Smooth muscle cell (in vitro differentiated cells): ENCODE measurements at regions not wholly inside any gene's neighbourhood (a gene's known extent, or its start where the extent isn't known, plus 50 kb on each side); places are given as distances from the start of the nearest gene placed in this dataset.
A peak's percentile ranks its signal among the peaks of the same experiment; 100 is the strongest.

ENCODE experiments used
- DNase-seq: peaks from one replicate; lab custom pipeline; 2025; ENCODE audit not compliant: unreplicated experiment; lab: John Stamatoyannopoulos, UW
- H2AFZ ChIP-seq: fragments of 200-600 bp; sonication (generic); 2 replicates; pipeline ENCODE4 v1.6.0; 2016; ENCODE audit warnings: antibody characterized with exemption, low read depth, mild to moderate bottlenecking
- H3F3A ChIP-seq: fragments of 200-600 bp; sonication (generic); 2 replicates; pipeline ENCODE4 v1.6.0; 2017; ENCODE audit warnings: antibody characterized with exemption, low read depth
- H3K27ac ChIP-seq: fragments of 200-600 bp; sonication (generic); 2 replicates; pipeline ENCODE4 v1.5.1; 2016; ENCODE audit warnings: low read depth, mild to moderate bottlenecking
- H3K27me3 ChIP-seq: fragments of 200-600 bp; sonication (generic); 2 replicates; pipeline ENCODE4 v1.6.1; 2016; ENCODE audit warnings: low read depth, mild to moderate bottlenecking
- H3K36me3 ChIP-seq: fragments of 200-600 bp; sonication (generic); 2 replicates; pipeline ENCODE4 v1.5.1; 2016; ENCODE audit warnings: low read depth
- H3K4me1 ChIP-seq: fragments of 200-600 bp; sonication (generic); 2 replicates; pipeline ENCODE4 v1.5.1; 2016; ENCODE audit warnings: low read depth
- H3K4me2 ChIP-seq: fragments of 200-600 bp; sonication (generic); 2 replicates; pipeline ENCODE4 v1.6.0; 2016; ENCODE audit warnings: mild to moderate bottlenecking
- H3K4me3 ChIP-seq: fragments of 200-600 bp; sonication (generic); 2 replicates; pipeline ENCODE4 v1.5.1; 2016; ENCODE audit warnings: mild to moderate bottlenecking
- H3K79me2 ChIP-seq: fragments of 200-600 bp; sonication (generic); 2 replicates; pipeline ENCODE4 v1.6.0; 2016; ENCODE audit warnings: low read depth, mild to moderate bottlenecking
- H3K9ac ChIP-seq: fragments of 200-600 bp; sonication (generic); 2 replicates; pipeline ENCODE4 v1.6.0; 2016; ENCODE audit warnings: low read depth
- H3K9me3 ChIP-seq: fragments of 200-600 bp; sonication (generic); replicated peaks from 2 replicates; pipeline ENCODE4 v1.5.1; 2016; ENCODE audit warnings: low read depth
- H4K20me1 ChIP-seq: fragments of 200-600 bp; sonication (generic); 2 replicates; pipeline ENCODE4 v1.6.0; 2016; ENCODE audit warnings: low read depth
- WGBS: methylation state at CpG from one replicate; pipeline ENCODE4 v1.1.7; 2016; ENCODE audit warnings: low lambda C conversion rate; 5-methylcytosine and 5-hydroxymethylcytosine counted together
- TF ChIP-seq, protein P1 (sequence below): fragments of 200-600 bp; sonication (generic); IDR thresholded peaks from 2 replicates; pipeline ENCODE4 v1.5.1; 2017; ENCODE audit warnings: borderline replicate concordance, mild to moderate bottlenecking, antibody characterized with exemption; ENCODE audit not compliant: insufficient read depth, poor library complexity, severe bottlenecking

DNA sequence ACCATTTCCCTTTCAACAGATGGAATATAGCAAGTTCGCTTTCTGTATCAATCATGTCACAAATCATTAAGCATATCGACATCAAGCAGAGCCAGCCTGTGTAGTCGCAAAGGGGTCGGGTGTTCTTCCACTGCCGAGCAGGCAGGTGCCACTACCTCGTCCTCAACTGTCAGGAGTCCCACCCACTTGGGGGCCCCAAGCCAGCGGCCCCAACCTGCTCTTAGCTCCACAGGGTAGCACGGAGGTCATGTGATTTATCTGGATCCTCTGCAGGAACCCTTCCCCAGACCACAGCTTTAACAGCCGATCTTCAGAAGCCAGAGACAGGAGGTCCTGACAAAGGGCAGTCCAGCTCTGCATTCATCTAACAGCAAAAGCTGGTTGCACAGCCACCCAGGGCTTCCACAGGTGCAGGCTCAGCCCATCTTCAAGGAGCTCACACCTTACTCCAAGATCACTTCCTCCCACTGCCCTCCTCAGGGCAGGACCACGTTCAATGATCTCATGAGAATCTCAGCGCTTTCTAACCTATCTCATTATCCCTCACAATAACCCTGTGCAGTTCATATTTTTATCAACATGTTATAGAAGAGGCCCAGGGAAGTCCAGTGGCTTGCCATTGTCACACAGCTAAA is 110.2 kb downstream of the TRIM29 start:
- Histone ChIP-seq H3K79me2 (no peaks in the 10 kb centered on the region), H3K4me3 (no peak overlapping the region), H3F3A (peaks cover 11% of the 10 kb centered on the region), H3K36me3 (no peaks in the 10 kb centered on the region), H3K4me2 (no peak overlapping the region), H4K20me1 (no peaks in the 10 kb centered on the region), H3K9ac (no peak overlapping the region), H3K27me3 (no peaks in the 10 kb centered on the region), H2AFZ (no peak overlapping the region), H3K4me1 (peaks cover 21% of the 10 kb centered on the region), H3K27ac (no peak overlapping the region), H3K9me3 (no peaks in the 10 kb centered on the region)
- DNase-seq, result no peak
- TF ChIP-seq, protein P1, sequence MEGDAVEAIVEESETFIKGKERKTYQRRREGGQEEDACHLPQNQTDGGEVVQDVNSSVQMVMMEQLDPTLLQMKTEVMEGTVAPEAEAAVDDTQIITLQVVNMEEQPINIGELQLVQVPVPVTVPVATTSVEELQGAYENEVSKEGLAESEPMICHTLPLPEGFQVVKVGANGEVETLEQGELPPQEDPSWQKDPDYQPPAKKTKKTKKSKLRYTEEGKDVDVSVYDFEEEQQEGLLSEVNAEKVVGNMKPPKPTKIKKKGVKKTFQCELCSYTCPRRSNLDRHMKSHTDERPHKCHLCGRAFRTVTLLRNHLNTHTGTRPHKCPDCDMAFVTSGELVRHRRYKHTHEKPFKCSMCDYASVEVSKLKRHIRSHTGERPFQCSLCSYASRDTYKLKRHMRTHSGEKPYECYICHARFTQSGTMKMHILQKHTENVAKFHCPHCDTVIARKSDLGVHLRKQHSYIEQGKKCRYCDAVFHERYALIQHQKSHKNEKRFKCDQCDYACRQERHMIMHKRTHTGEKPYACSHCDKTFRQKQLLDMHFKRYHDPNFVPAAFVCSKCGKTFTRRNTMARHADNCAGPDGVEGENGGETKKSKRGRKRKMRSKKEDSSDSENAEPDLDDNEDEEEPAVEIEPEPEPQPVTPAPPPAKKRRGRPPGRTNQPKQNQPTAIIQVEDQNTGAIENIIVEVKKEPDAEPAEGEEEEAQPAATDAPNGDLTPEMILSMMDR, result no peak
- 85% methylated on average over 11 of the region's 11 CpGs for WGBS

DNA sequence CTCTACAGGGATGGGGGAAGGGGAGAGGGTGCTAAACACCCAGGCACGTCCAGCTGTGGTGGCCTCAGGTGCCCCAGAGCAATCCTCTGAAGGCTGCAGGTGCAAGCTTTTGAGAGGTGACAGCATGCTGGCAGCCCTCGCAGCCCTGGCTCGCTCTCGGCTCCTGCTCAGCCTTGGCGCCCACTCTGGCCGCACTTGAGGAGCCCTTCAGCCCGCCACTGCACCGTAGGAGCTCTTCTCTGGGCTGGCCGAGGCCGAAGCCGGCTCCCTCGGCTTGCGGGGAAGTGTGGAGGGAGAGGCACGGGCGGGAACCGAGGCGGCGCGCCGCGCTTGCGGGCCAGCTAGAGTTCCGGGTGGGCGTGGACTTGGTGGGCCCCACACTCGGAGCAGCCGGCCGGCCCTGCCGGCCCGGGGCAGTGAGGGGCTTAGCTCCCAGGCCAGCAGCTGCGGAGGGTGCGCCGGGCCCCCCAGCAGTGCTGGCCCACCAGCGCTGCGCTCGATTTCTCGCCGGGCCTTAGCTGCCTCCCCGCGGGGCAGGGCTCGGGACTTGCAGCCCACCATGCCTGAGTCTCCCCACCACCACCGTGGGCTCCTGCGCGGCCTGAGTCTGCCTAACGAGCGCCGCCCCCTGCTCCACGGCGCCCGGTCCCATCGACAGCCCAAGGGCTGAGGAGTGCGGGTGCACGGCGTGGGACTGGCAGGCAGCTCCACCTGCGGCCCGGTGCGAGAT is 112.1 kb downstream of the TRIM29 start:
- TF ChIP-seq, protein P1, result no peak
- no peaks in the 10 kb centered on the region for H3K9me3 ChIP-seq
- 95% methylated on average over 45 of the region's 56 CpGs for WGBS
- H3K4me1 ChIP-seq, result peaks cover 20% of the 10 kb centered on the region
- H3F3A ChIP-seq, result peaks cover 19% of the 10 kb centered on the region
- H3K79me2 ChIP-seq, result no peaks in the 10 kb centered on the region
- H3K4me3 ChIP-seq, result no peak overlapping the region
- no peak overlapping the region for H3K9ac ChIP-seq
- no peaks in the 10 kb centered on the region for H4K20me1 ChIP-seq
- peak overlapping the region; percentile 1 for H3K4me2 ChIP-seq
- no peaks in the 10 kb centered on the region for H3K36me3 ChIP-seq
- H3K27ac ChIP-seq, result no peak overlapping the region
- H2AFZ ChIP-seq, result no peak overlapping the region
- DNase-seq, result no peak
- no peaks in the 10 kb centered on the region for H3K27me3 ChIP-seq

DNA sequence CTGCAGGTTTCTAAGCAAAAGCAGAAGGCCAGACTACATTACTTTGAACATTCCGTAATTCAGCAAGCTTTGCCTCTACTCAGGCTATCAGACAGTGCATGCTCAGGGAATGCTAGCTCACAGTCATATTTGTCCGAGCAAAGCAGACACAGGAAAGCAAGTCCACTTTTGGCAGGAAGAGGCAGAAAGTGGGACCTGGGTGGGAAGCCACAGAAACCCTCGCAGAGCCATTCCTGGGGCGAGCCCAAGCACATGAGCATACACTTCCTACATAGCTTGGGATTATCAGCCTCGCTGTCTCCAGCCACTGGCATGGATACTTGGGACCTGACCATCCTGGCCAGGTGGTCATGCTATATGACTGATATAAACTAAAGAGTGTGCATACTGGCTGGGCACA is 113.3 kb downstream of the TRIM29 start:
- Histone ChIP-seq H3K79me2 (no peaks in the 10 kb centered on the region), H4K20me1 (no peaks in the 10 kb centered on the region), H3K9me3 (no peaks in the 10 kb centered on the region), H2AFZ (no peak overlapping the region), H3K36me3 (no peaks in the 10 kb centered on the region), H3K27ac (peak overlapping the region; percentile 46), H3K4me3 (no peak overlapping the region), H3K9ac (peak overlapping the region; percentile 15), H3K4me1 (peaks cover 20% of the 10 kb centered on the region), H3F3A (peaks cover 19% of the 10 kb centered on the region), H3K27me3 (no peaks in the 10 kb centered on the region), H3K4me2 (peak overlapping the region; percentile 1)
- 42% methylated on average over 5 of the region's 5 CpGs for WGBS
- no peak for DNase-seq
- TF ChIP-seq, protein P1, result no peak
